SU-DHL-6 (cell line): ENCODE measurements at regions not wholly inside any gene's neighbourhood (a gene's known extent, or its start where the extent isn't known, plus 50 kb on each side); places are given as distances from the start of the nearest gene placed in this dataset.
A peak's percentile ranks its signal among the peaks of the same experiment; 100 is the strongest.

Experiments
- H2AFZ ChIP-seq: fragments of 200-600 bp; sonication (generic); 2 replicates; pipeline ENCODE4 v1.6.1; 2014; ENCODE audit warnings: low read depth, mild to moderate bottlenecking, moderate library complexity, mixed read lengths, antibody characterized with exemption, low read length; ENCODE audit not compliant: severe bottlenecking
- H3F3A ChIP-seq: fragments of 200-600 bp; shearing (Covaris generic); 2 replicates; pipeline ENCODE4 v1.6.0; 2016; ENCODE audit warnings: antibody characterized with exemption, mild to moderate bottlenecking; ENCODE audit not compliant: insufficient read depth
- H3K27ac ChIP-seq: fragments of 200-600 bp; sonication (generic); 2 replicates; pipeline ENCODE4 v1.5.1; 2016; ENCODE audit warnings: low read depth, mild to moderate bottlenecking, low read length, moderate library complexity, mixed read lengths
- H3K27me3 ChIP-seq: fragments of 200-600 bp; sonication (generic), shearing (Covaris generic); 2 replicates; pipeline ENCODE4 v1.6.0; 2014; ENCODE audit warnings: mild to moderate bottlenecking, low read length
- H3K36me3 ChIP-seq: fragments of 200-600 bp; sonication (generic); 2 replicates; pipeline ENCODE4 v1.6.1; 2014; ENCODE audit warnings: mild to moderate bottlenecking, low read length, mixed read lengths
- H3K4me2 ChIP-seq: fragments of 300-600, 200-600 bp; shearing (Covaris generic), sonication (generic); 2 replicates; pipeline ENCODE4 v1.6.0; 2014; ENCODE audit warnings: low read length, low read depth, mild to moderate bottlenecking; ENCODE audit not compliant: poor library complexity, severe bottlenecking
- H3K4me3 ChIP-seq: fragments of 200-600 bp; sonication (generic); 2 replicates; pipeline ENCODE4 v1.5.1; 2014; ENCODE audit warnings: antibody characterized with exemption, low read length, mild to moderate bottlenecking, mixed read lengths; ENCODE audit not compliant: insufficient read depth, poor library complexity, severe bottlenecking
- H3K79me2 ChIP-seq: fragments of 200-600 bp; sonication (generic); 2 replicates; pipeline ENCODE4 v1.6.1; 2014; ENCODE audit warnings: mild to moderate bottlenecking, low read length, moderate library complexity; ENCODE audit not compliant: insufficient read depth
- H3K9ac ChIP-seq: fragments of 200-600 bp; sonication (generic); 2 replicates; pipeline ENCODE4 v1.7.0; 2014; ENCODE audit warnings: mild to moderate bottlenecking, low read length
- H3K9me2 ChIP-seq: fragments of 200-600 bp; sonication (generic); replicated peaks from 2 replicates; pipeline ENCODE4 v1.6.1; 2014; ENCODE audit warnings: low read length; ENCODE audit not compliant: insufficient read depth
- H3K9me3 ChIP-seq: fragments of 200-600 bp; sonication (generic); 2 replicates; pipeline ENCODE4 v1.6.1; 2014; ENCODE audit warnings: low read length, mixed read lengths; ENCODE audit not compliant: insufficient read depth
- H4K20me1 ChIP-seq: fragments of 200-600 bp; sonication (generic); 2 replicates; pipeline ENCODE4 v1.6.1; 2014; ENCODE audit warnings: low read depth, mild to moderate bottlenecking, antibody characterized with exemption, low read length, moderate library complexity, mixed read lengths
- CTCF ChIP-seq: fragments of 200-600 bp; sonication (generic); IDR thresholded peaks from one replicate; pipeline ENCODE4 v1.5.1; 2017; ENCODE audit warnings: antibody characterized with exemption, mild to moderate bottlenecking, low read length, moderate library complexity; ENCODE audit not compliant: insufficient read depth, poor library complexity, severe bottlenecking
- EZH2phosphoT487 ChIP-seq: fragments of 200-600 bp; sonication (generic), shearing (Covaris generic); conservative IDR thresholded peaks from 2 replicates; pipeline ENCODE4 v1.6.1; 2018; ENCODE audit warnings: mild to moderate bottlenecking, antibody characterized with exemption, low read length, moderate library complexity, mixed read lengths

- Histone ChIP-seq H3K9ac (no peak overlapping the region), H3K9me3 (no peaks in the 10 kb centered on the region), H3K9me2 (no peaks in the 10 kb centered on the region), H3K36me3 (no peaks in the 10 kb centered on the region), H3K79me2 (no peaks in the 10 kb centered on the region), H4K20me1 (no peaks in the 10 kb centered on the region), H3K4me3 (no peak overlapping the region), H3F3A (no peaks in the 10 kb centered on the region), H3K27ac (no peak overlapping the region), H3K27me3 (no peaks in the 10 kb centered on the region), H3K4me2 (no peak overlapping the region), H2AFZ (no peak overlapping the region)
- TF ChIP-seq CTCF, result peak; percentile 54
- no peak for TF ChIP-seq EZH2phosphoT487
Observed at GRCh38 chr14:106436310-106436905, 910.0 kb downstream of the TMEM121 start.

- Histone ChIP-seq H3K9me2 (no peaks in the 10 kb centered on the region), H3K9ac (no peak overlapping the region), H3F3A (no peaks in the 10 kb centered on the region), H2AFZ (no peak overlapping the region), H3K79me2 (no peaks in the 10 kb centered on the region), H3K27ac (no peak overlapping the region), H3K27me3 (no peaks in the 10 kb centered on the region), H4K20me1 (no peaks in the 10 kb centered on the region), H3K4me2 (no peak overlapping the region), H3K9me3 (no peaks in the 10 kb centered on the region), H3K36me3 (no peaks in the 10 kb centered on the region), H3K4me3 (no peak overlapping the region)
- TF ChIP-seq EZH2phosphoT487 (no peak), CTCF (peak; percentile 35)
Observed at GRCh38 chr14:106442857-106443256, 916.5 kb downstream of the TMEM121 start.

GRCh38 chr14:106455026-106455425 is 928.6 kb downstream of the TMEM121 start:
- TF ChIP-seq CTCF (no peak), EZH2phosphoT487 (no peak)
- H3K36me3 ChIP-seq, result no peaks in the 10 kb centered on the region
- no peak overlapping the region for H3K4me3 ChIP-seq
- H3K9ac ChIP-seq, result no peak overlapping the region
- H3K9me2 ChIP-seq, result no peaks in the 10 kb centered on the region
- no peaks in the 10 kb centered on the region for H3F3A ChIP-seq
- no peak overlapping the region for H2AFZ ChIP-seq
- no peaks in the 10 kb centered on the region for H3K79me2 ChIP-seq
- no peaks in the 10 kb centered on the region for H3K27me3 ChIP-seq
- no peak overlapping the region for H3K4me2 ChIP-seq
- no peaks in the 10 kb centered on the region for H4K20me1 ChIP-seq
- H3K9me3 ChIP-seq, result no peaks in the 10 kb centered on the region
- H3K27ac ChIP-seq, result no peak overlapping the region
